Upper lobe of left lung (tissue), 4 donors: ENCODE measurements at regions not wholly inside any gene's neighbourhood (a gene's known extent, or its start where the extent isn't known, plus 50 kb on each side); places are given as distances from the start of the nearest gene placed in this dataset.
"Not testable (repeated sequence)": the region's sequence is repeated elsewhere in the genome, so short reads cannot be mapped to it uniquely, and the experiment has no call there.

Source experiments
- CTCF ChIP-seq, 6 experiments: fragments of 450-650 bp in 4 of 6; fragments of 200-600 bp in 2 of 6; sonication (generic) in 2 of 6; IDR thresholded peaks; one replicate each; pipeline ENCODE4 v1.5.1; 2016 to 2019; ENCODE audit warnings: antibody characterized with exemption in 6 of 6
- POLR2AphosphoS5 ChIP-seq, 2 donors: sonication (generic); formaldehyde crosslinking; IDR thresholded peaks; one replicate each; pipeline ENCODE4 v1.5.1; 2017; ENCODE audit warnings: antibody characterized with exemption in 2 of 2

- TF ChIP-seq CTCF, POLR2AphosphoS5 (IDR thresholded peaks at IDR 0.05): not testable (repeated sequence)
These were observed 874.7 kb downstream of the PLA2G4A start for GRCh38 chr1:187703138-187704130.
